COLO829 (cell line): ENCODE measurements at regions not wholly inside any gene's neighbourhood (a gene's known extent, or its start where the extent isn't known, plus 50 kb on each side); places are given as distances from the start of the nearest gene placed in this dataset.

Experiments
- DNase-seq: peaks from one replicate; pipeline ENCODE4 v3.0.0; 2012; ENCODE audit warnings: low spot score

DNA sequence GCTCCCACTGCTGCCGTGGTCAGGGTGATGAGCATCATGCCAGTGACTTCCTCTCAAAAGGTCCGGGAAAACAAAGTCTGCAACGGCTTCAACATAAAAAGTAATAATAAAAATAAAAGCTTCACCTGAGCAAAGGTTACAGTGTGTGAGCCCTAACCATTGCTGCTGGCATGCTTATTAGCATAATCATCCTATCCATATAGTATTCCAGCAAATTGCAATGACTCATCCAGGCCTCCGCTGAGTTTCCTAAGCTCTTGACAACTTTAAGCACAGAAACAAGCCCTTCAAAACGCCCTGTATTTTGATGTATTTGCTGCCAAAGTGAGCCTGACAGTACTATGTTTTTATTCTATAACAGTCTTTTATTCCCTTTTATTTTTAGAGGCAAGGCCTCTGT is 100.5 kb downstream of the AASDH start:
- DNase-seq, result no peak

DNA sequence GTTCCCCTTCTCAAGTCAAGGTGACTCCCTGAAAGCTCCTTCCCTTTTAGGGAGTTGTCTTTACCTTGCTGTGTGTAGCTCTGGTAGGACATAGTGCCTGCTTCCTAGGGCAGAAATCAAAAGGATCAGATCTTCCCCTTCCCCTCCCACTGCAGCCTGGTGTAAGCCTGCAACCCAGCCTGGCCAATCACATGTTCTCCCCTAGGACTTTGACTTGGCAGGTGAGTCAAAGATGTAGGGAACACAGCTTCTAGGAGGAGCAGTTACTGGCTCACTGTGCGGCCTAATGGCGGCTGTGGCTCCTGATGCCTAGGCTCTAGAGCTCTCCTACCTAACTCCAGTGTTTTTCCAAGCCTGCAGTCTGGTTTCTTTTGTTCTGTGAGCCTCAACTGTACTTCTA is 103.9 kb downstream of the AASDH start:
- DNase-seq, result no peak

DNA sequence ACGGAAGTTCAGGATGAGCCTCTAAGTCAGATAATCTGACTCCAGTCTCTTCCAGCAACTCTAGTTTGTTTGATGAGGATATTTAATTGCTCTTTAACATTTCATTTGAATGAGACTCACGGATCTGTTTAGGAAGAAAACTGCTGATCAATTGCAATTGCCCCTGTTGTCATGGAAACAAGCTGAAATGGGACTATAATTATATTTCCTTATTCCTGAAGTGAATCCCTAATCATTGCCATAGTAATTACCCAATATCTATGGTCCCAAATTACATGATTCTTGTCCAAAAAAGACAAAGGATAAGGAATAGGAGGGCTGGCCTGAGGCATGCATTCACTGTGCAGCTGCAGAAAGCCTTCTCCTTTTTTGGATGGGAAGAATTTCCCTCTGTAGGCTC is 105.3 kb downstream of the AASDH start:
- no peak for DNase-seq

DNA sequence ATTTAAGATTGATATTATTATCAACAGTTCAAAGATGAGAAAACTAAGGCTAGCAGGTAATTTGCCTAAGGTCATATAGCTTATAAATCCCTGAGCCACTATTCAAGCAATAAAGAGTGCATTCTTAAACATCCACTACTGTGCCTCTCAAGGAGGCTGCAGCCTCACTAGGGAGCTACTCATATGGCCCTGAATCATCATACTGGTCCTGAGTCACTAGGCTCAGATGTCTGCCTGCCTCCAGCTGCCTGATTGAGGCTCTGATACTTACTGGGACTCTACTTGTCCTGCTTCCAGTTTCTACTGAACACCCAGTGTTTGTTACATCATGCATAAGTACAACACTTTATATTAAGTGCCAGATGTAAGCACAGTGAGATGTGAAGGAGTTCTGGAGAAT is 110.7 kb downstream of the AASDH start:
- DNase-seq, result peak; percentile 13

DNA sequence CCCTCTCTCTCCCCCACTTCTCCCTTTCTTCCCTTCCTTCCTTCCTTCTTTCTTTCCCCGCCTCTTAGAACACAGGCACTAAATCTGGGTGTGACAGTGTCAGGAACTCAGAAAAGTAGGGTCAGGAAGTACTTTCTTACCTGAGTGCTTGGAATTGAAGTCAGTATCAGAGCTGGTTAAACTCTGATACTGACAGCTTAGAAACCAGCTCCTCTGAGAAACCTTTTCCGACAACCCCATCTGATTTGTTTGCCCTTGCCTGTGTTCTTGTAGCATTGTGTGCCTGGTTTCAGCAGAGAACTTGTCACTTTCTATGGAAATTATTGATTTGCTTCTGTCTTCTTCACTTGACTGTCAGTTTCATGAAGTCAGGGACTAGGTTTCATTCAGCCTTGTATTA is 113.9 kb downstream of the AASDH start:
- no peak for DNase-seq

DNA sequence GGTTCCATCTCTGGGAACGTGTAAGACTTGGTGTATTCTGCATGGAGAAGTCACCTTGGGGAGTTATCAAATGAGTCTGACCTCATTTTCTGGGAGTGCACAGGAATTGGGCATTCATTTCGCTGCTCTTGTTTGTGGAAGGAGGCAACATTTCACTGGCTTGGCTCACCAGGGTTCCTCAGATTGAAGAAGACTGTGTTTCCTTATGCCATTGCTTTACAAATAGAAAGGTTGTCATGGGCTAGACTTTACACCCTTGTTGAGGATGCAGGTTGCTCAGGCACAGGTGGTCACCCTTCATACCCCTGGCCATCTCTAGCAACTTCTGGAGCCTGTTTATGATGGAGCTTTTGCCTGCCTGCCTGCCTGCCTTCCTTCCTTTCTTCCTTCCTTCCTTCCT is 114.4 kb downstream of the AASDH start:
- no peak for DNase-seq

DNA sequence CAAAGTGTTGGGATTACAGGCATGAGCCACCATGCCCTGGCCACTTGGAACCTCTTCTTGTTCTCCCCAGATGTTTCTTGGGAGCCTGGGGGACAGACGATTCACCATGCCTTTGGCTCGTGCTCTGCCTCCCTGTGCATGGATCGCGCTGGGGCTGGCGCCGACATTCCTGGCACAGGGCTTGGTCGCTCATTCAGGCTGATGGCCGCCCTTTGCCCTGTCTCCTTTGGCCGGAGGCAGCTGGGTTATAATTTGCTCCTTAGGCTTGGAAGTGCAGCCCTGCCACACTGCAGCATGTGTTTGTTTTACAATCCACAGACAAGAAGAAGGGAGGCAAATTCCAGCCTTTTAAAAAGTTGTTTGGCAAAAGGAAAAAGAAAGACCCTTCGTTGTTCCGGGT is 115.3 kb downstream of the AASDH start:
- DNase-seq, result no peak

DNA sequence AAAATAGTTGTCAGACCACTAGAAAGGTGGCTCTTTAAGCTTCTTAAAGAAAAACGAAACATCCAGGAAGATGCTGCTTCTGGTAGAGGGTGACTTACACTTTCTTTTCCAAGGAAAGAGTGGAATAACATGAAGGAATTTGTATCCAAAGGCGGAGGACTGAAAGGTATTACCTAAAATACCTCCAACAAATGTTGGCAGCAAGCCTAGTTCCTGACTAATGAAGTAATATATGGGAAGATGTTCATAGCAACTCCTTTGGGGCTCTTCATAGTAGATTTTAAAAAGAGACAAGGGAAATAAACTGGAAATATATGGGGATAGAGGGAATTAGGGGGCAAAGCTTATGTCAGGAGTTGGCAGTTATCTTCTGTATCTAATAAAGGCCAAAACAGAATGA is 116.2 kb downstream of the AASDH start:
- no peak for DNase-seq

DNA sequence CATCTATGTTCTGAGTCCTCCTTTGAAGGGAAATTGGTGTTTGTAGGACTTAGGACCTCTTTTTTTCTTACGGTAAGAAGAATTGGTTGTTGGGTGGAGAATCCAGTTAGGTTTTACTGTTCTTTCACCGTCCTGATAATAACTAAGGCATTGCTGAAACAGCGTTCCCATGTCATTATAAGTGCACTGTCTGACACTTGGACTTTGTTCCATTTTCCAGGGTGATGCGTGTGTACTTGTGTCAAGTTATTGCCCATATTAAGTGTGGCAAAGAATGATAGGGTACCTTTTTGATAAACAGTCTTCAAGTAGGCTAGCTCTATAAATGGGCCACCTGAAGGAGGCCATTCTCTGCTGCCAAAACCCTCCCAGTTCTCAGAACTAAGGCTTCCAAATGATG is 119.7 kb downstream of the AASDH start:
- DNase-seq, result no peak

DNA sequence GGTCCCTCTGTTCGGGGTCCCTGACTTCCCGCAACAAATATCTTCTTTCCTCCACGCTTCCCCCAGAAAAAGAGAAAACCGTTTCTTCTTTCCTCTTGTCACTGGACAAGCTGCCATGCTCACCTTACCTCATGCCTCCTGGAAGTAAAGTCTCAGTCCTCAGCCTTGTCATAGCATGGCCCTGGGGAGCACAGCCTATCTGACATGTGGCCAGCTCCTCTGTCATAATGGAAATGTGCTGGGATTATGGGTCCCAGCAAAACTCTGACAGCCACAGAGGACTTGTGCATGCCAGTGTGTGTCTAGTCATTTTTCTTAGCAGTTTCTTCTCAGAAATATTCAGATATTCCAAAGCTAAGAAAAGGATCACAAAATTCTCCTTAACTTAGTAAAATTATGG is 122.4 kb downstream of the AASDH start:
- no peak for DNase-seq

DNA sequence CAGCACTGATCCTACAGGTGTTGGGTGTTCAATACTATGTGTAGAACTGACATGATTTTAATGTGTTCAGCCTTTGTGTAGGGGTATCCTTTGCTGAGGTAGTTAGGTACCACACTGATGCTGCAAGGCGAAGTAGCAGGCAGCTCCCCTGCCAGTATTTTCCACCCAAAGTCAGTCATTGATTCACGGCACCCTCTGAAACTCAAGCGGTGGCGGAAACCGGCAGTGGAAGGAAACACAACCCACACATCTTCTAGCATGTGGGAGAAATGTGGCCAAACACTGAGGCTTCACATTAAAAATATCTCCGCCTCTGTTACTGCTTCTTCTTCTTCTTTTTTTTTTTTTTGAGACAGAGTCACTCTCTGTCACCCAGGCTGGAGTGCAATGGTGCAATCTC is 126.3 kb downstream of the AASDH start:
- no peak for DNase-seq

DNA sequence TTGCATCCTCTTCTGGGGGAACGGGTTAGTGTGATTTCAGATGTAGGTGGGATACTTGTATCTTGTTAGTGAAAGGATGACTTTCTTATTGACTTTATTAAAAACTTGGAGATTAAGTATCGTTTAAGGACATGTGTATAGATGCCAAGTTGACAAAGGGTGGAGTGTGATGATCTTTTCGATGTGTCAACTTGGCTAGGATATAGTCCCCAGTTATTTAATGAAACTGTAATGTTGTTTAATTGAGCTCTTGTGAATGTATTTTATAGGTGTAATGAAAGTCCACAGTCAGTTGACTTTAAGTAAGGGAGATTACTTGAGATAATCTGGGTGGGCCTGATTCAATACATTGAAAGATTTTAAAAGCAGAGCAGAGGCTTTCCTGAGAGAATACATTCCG is 127.0 kb downstream of the AASDH start:
- no peak for DNase-seq

DNA sequence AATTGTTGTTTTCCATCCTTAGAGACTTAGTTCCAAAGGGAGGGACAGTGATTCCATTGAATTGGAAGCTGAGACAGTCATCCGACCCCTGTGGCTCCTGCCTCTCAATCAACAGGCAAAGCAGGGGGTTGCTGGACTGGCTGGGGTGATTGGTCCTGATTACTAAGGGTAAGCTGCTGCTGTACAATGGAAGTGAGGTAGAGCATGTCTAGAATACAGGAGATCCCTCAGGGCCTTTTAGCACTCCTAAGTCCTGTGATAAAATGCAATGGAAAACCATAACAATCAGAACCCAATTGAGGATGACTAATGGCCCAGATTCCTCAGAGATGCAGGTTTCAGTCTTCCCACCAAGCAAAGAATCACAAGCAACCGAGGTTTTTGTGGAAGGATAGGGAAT is 127.6 kb downstream of the AASDH start:
- no peak for DNase-seq

DNA sequence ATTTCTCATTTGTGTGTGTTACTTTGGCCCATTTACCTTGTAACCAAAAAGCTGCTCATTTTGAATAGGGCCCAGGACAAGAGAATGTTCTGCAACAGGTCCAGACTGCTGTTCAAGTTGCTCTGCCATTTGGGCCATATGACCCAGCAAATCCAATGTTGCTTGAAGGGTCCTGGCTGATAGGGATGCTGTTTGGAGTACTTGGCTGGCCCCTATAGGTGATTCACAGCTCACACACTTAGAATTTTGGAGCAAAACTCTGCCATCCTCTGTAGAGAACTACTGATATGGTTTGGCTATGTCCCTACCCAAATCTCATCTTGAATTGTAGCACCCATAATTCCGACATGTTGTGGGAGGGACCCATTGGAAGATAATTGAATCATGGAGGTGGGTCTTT is 131.5 kb downstream of the AASDH start:
- DNase-seq, result no peak

DNA sequence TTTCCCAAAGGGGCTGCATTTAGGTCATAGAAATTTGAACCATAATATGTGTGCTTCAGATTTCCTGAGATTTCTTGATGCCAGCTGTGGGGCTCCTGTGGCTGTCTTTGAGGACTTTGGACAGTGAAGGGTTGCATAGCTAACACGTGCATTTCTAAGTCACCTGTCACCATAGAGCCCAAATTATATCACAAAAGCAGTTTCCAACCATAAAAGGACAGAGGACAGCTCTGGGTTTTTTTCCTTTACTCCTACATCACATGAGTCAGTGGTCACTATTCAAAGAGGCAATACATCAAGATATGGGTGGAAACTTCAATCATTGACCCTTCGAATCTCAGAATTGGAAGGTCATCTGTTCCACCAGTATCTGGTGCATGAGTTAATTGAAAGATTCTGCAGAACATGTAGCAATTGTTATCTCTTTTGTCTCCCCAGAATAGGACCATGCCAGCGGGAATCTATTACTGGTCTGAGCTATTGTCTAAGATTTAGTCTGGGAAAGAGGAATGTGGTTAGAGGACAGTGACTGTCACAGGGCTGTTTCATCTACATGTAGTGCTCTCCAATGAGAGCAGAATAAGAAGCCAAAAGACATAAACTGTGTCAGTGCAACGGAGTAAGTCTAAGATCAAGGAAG is 133.5 kb downstream of the AASDH start:
- DNase-seq, result no peak

DNA sequence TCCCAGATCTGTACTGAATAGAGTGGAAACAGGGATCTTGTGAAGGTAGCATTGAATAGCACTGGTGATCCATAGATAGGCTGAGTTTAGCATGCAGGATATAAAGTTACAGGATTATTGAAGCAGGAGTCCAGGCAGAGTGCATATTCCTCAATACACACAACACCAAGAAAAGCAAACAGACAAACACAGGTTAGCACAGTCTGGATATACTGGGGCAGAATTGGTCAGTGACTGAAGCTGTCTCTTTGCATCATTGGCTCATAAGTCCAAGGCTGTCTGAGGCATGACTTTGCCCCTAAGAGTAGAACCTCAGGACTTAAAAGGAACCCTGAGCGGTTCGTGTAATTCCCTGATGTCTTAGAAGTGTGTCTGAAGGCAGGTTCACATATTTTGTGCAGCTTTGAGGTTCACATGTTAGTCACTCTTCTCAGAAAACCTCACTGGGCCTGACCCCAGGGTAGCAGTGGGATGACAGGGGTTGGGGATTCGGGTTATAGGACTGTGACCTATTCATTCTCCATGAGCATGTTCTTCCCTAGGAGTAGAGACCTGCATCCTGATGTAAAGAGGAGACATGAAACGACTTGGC is 134.6 kb downstream of the AASDH start:
- DNase-seq, result no peak

DNA sequence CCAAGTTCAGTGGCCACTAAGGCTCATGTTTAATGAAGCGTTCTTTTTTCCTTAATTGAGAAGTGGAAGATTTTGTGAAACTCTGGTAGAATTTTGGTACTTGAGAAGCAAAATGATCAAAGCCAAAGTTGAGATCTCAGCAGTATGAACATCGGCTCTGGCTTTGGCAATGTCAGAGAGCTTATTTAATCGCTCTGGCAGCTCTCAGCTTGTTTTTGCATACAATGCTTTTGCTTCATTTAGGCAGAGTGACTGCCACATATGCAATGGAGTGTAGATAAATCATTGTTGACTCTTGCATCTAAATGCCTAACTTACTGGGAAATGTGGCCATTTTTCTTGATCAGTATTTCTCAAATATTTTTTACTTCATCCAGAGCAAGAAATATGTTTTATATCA is 135.7 kb downstream of the AASDH start:
- DNase-seq, result no peak

DNA sequence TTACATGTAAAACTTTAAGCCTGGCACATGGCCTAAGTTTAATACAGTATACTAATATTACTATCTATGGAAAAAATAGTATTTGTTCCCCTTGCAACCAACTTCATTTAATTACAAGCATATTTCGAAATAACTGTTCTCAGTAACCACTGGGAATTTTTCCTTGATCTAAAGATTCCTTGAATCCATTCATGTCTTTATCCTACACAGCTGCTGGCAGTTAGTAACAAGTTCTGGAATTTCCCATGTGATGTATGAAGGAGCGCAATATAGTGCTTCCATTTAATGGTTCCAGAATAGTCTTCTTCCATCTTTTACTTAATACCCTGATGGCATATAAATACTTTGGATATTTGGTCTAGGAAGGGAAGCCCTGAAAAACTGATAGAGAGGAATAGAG is 136.5 kb downstream of the AASDH start:
- no peak for DNase-seq

DNA sequence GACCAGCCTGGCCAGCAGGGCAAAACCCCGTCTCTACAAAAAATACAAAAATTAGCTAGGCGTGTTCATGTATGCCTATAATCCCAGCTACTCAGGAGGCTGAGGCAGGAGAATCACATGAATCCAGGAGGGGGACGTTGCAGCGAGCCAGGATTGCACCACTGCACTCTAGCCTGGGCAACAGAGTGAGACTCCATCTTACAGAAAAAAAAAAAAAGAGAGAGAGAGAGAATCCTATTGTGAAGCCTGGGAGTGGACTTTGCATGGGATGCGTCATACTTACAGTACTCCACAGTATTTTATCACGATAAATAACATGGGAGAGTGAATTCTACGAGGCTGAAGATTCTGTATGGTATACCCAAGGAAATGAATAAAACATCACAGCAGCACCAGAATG is 139.6 kb downstream of the AASDH start:
- no peak for DNase-seq

DNA sequence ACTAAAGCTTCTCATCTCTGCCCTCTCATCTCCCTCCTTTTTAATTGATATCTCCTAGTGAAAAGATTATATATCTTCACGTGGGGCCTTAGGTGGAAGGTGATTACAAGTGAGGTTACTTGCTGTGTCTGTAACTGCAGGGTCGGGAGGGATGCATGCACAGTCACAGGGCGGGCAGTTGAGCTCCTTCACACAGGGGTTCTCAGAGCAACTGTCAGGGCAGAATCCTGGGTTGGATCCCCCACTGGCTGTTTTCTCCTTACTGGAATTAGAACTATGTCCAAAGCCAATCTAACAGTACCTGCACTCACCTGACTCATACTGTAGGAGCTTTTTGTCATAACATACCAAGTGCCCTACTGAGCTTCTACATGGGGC is 141.1 kb downstream of the AASDH start:
- no peak for DNase-seq

DNA sequence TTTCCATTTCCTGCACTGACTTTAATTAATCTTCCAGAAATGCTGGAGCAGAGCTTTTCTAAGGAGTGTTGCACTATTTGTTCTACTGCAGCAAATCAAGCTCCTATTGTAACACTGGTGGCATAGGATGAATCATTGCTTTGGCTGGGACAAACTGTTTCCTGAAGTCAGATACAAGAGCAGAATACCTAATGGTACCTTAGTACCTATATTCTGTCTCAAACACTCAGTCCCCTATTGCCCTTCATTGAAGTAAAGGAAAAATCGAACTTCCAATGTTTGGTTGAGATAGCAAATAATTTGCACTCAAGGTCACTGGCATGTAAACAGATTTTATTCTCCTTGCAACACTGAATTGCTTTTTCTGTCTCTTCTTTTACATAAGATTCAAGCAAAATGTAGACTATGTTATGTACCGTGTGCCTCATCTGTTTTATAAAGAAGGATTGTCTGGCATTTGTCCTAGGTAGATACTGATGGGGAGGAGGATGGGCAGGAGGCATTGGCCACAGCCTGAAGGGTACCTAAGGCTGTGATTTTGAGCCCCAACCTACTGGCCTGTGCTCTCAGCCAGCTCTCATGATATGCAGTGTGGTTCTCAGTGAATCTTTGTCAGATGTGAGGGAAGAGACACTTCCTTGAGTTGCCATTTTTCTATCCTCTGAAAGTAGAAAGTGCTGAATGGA is 141.6 kb downstream of the AASDH start:
- no peak for DNase-seq

DNA sequence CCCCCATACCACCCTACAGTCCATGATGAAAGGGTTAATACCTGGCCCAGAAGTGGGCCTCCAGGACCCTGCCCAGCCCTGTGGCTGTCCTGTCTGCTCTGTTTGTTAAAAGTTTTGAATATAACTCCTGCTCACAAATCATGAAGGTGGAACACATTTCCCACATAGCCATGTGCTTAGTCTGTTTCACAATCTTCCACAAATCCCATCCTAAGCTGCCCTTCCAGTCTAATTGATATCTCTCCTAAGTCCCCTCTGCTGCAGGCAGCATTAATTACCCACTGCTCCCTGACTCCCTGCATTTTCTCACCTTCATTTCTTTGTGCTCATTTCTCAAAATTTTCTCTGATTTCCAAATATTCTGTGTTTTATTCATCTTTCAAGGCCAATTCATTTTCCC is 142.6 kb downstream of the AASDH start:
- no peak for DNase-seq

DNA sequence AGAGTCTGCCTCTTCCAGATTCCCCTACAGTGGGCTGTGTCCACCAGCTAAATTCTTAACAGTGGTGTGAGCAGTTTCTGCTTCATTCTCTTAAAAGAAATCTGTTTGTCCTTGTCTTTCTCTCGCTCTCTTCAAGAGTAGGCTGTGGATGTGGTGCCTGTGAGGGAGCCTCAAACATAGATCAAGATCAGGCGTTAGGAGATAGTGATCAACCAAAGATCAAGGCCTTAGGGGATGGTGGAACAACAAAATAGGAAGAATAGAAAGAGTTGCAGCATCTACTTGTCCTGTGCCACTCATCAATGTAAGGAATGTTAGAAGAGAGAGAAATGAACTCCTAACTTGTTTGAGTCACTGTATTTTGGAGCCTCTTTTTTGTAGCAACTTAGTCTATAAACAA is 144.2 kb downstream of the AASDH start:
- no peak for DNase-seq

DNA sequence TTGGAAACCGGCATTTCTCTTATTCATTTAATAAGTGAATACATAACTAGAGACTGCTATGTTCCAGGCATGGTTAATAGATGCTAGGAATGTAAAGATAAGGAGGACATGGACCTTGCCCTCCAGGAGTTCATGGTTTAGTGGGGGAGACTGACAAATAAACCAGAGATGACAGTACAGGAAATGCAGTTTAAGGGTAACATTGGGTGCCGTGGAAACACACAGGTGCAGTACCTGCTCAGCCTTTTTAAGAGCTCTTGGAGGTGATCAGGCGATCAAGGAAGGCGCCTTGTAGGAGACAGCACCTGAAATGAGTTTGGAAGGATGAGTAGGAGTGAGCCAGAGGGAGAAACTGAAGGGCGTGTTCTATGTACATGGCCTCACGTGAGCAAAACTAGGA is 145.8 kb downstream of the AASDH start:
- DNase-seq, result no peak
